ENCODE measurements at regions not wholly inside any gene's neighbourhood (a gene's known extent, or its start where the extent isn't known, plus 50 kb on each side); places are given as distances from the start of the nearest gene placed in this dataset.

GRCh38 chr2:181319286-181319685 is 137.9 kb upstream of the ITGA4 start:
- no peak for TF ChIP-seq CTCF (conservative IDR thresholded peaks at IDR 0.05)
- TF ChIP-seq EZH2 (IDR thresholded peaks at IDR 0.05; ENCODE audit: low read depth): no peak
